Adrenal gland (tissue), 5 donors: ENCODE measurements at regions not wholly inside any gene's neighbourhood (a gene's known extent, or its start where the extent isn't known, plus 50 kb on each side); places are given as distances from the start of the nearest gene placed in this dataset.

Experiments
- CTCF ChIP-seq, 6 experiments: fragments of 450-650 bp in 4 of 6; fragments of 200-600 bp in 2 of 6; sonication (generic) in 1 of 6; IDR thresholded peaks; 1 replicate in 5 of 6; 2 replicates in 1 of 6; pipeline versions ENCODE4 v1.5.1 to v1.8.0; 2016 to 2021; ENCODE audit warnings: antibody characterized with exemption in 6 of 6, mild to moderate bottlenecking in 2 of 6, moderate library complexity in 1 of 6
- POLR2A ChIP-seq, 2 donors: fragments of 450-650 bp; IDR thresholded peaks; one replicate each; pipeline ENCODE4 v1.6.1; 2017; ENCODE audit warnings: antibody characterized with exemption in 2 of 2, mild to moderate bottlenecking in 2 of 2, moderate library complexity in 1 of 2
- donor health status: DM: no; HTN: no; CAD: no.

- TF ChIP-seq CTCF (IDR thresholded peaks at IDR 0.05) (no peak), POLR2A (IDR thresholded peaks at IDR 0.05) (no peak)
These were observed 238.8 kb upstream of the ADAMTS16 start for GRCh38 chr5:4901305-4901811.
